HG02870 (cell line): ENCODE measurements at regions not wholly inside any gene's neighbourhood (a gene's known extent, or its start where the extent isn't known, plus 50 kb on each side); places are given as distances from the start of the nearest gene placed in this dataset.

Source experiments
- ATAC-seq: cut with Tn5 transposase; IDR thresholded peaks from one replicate; pipeline ENCODE4 v1.9.1; 2021; ENCODE audit warnings: mild to moderate bottlenecking, moderate library complexity; ENCODE audit not compliant: unreplicated experiment

GRCh38 chr10:58885146-58885545 is 291.3 kb upstream of the PHYHIPL start:
- no peak for ATAC-seq

GRCh38 chr10:58885686-58886345 is 290.6 kb upstream of the PHYHIPL start:
- ATAC-seq: no peak

- no peak for ATAC-seq
Measured at GRCh38 chr10:58886406-58886805, 290.0 kb upstream of the PHYHIPL start.

- no peak for ATAC-seq
Measured at GRCh38 chr10:58887474-58887873, 289.0 kb upstream of the PHYHIPL start.

- no peak for ATAC-seq
Measured at GRCh38 chr10:58888957-58889356, 287.5 kb upstream of the PHYHIPL start.

GRCh38 chr10:58892031-58892531 is 284.4 kb upstream of the PHYHIPL start:
- ATAC-seq: no peak

GRCh38 chr10:58894929-58895328 is 281.5 kb upstream of the PHYHIPL start:
- ATAC-seq: no peak

- no peak for ATAC-seq
Measured at GRCh38 chr10:58896229-58896628, 280.2 kb upstream of the PHYHIPL start.

GRCh38 chr10:58897236-58897635 is 279.2 kb upstream of the PHYHIPL start:
- ATAC-seq: no peak

- ATAC-seq: no peak
Measured at GRCh38 chr10:58897708-58898107, 278.7 kb upstream of the PHYHIPL start.

GRCh38 chr10:58898854-58899573 is 277.4 kb upstream of the PHYHIPL start:
- no peak for ATAC-seq

- ATAC-seq: no peak
Measured at GRCh38 chr10:58901092-58901646, 275.3 kb upstream of the PHYHIPL start.

- no peak for ATAC-seq
Measured at GRCh38 chr10:58903071-58903470, 273.4 kb upstream of the PHYHIPL start.

GRCh38 chr10:58909881-58910280 is 266.6 kb upstream of the PHYHIPL start:
- ATAC-seq: no peak

GRCh38 chr10:58913717-58914116 is 262.7 kb upstream of the PHYHIPL start:
- no peak for ATAC-seq

- no peak for ATAC-seq
Measured at GRCh38 chr10:58918887-58919286, 257.6 kb upstream of the PHYHIPL start.

- no peak for ATAC-seq
Measured at GRCh38 chr10:58919927-58920654, 256.4 kb upstream of the PHYHIPL start.

- ATAC-seq: no peak
Measured at GRCh38 chr10:58920655-58921003, 255.8 kb upstream of the PHYHIPL start.

GRCh38 chr10:58921421-58921855 is 255.0 kb upstream of the PHYHIPL start:
- no peak for ATAC-seq

- ATAC-seq: no peak
Measured at GRCh38 chr10:58925381-58925780, 251.1 kb upstream of the PHYHIPL start.

GRCh38 chr10:58930500-58930899 is 245.9 kb upstream of the PHYHIPL start:
- ATAC-seq: no peak
